ENCODE measurements at regions not wholly inside any gene's neighbourhood (a gene's known extent, or its start where the extent isn't known, plus 50 kb on each side); places are given as distances from the start of the nearest gene placed in this dataset.

GRCh38 chr5:145484158-145484557, 351.0 kb downstream of the PRELID2 start:
- H3K27ac ChIP-seq, result no peak overlapping the region
- H3K4me1 ChIP-seq (replicated peaks in 1 of 2), result no peaks in the 10 kb centered on the region
- H3K4me3 ChIP-seq, result no peak overlapping the region
- H3K36me3 ChIP-seq (replicated peaks in 1 of 2), result no peaks in the 10 kb centered on the region
- 85 to 92% (median 89%) methylated on average over 1 of the region's 1 CpG for WGBS, 4 donors
- TF ChIP-seq, protein P1, sequence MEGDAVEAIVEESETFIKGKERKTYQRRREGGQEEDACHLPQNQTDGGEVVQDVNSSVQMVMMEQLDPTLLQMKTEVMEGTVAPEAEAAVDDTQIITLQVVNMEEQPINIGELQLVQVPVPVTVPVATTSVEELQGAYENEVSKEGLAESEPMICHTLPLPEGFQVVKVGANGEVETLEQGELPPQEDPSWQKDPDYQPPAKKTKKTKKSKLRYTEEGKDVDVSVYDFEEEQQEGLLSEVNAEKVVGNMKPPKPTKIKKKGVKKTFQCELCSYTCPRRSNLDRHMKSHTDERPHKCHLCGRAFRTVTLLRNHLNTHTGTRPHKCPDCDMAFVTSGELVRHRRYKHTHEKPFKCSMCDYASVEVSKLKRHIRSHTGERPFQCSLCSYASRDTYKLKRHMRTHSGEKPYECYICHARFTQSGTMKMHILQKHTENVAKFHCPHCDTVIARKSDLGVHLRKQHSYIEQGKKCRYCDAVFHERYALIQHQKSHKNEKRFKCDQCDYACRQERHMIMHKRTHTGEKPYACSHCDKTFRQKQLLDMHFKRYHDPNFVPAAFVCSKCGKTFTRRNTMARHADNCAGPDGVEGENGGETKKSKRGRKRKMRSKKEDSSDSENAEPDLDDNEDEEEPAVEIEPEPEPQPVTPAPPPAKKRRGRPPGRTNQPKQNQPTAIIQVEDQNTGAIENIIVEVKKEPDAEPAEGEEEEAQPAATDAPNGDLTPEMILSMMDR (IDR thresholded peaks at IDR 0.05), result no peak
- no peak for TF ChIP-seq POLR2A (IDR thresholded peaks at IDR 0.05)
- intact Hi-C loops (cut with DNase I), result no loop called here
- DNase-seq, result no peak
- no peaks in the 10 kb centered on the region for H3K9me3 ChIP-seq (replicated peaks in 1 of 3)
- no peaks in the 10 kb centered on the region for H3K27me3 ChIP-seq

DNA sequence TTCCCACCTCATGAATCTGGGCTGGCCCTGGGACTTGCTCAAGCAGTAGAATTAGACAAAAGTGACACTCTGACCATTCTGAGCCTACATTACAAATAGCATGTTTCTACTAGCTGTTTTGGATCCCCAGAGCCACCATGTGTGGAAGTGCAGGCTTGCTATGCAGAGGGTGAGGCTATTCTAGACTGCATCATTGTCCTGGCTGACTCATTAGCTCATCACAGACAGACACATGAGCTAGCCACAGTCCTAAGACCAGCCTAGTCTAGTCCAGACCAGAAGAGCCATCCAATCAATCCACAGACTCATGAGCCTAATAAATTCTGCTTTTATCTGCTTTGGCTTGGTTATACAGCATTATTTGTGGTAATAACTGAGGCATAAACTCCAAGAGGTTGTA, 351.9 kb downstream of the PRELID2 start:
- Histone ChIP-seq H3K4me1 (replicated peaks in 1 of 2) (no peaks in the 10 kb centered on the region), H3K27ac (no peak overlapping the region), H3K27me3 (no peaks in the 10 kb centered on the region), H3K36me3 (replicated peaks in 1 of 2) (no peaks in the 10 kb centered on the region), H3K4me3 (no peak overlapping the region), H3K9me3 (replicated peaks in 1 of 3) (no peaks in the 10 kb centered on the region)
- TF ChIP-seq, protein P1 (IDR thresholded peaks at IDR 0.05), result no peak
- TF ChIP-seq POLR2A (IDR thresholded peaks at IDR 0.05), result no peak
- intact Hi-C loops (cut with DNase I), result no loop called here
- DNase-seq, result no peak

DNA sequence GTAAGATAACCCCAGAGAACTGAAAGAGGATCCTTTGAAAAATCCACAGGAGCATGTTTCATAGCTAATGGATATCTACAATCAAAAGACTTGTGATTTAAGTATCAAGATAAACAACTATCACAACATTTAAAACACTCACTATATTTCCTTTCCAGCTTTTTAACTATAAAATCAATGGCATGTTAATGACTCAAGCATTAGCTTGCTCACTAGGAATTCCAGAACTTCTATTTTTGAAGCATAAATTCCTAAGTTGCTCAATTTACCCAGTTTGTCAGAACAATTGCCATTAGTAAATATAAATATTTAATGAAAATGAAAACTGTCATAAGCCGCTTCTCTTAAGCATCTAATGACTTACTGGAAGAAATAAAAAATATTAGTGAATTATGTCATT, 355.3 kb downstream of the PRELID2 start:
- WGBS, 4 donors, result 91 to 100% (median 98%) methylated on average over 1 of the region's 1 CpG
- H3K4me3 ChIP-seq, result no peak overlapping the region

GRCh38 chr5:145479271-145479670, 355.9 kb downstream of the PRELID2 start:
- H3K36me3 ChIP-seq (replicated peaks in 1 of 2), result no peaks in the 10 kb centered on the region

More for the DNA sequence above, 355.3 kb downstream of the PRELID2 start:
- Histone ChIP-seq H3K4me1 (replicated peaks in 1 of 2) (no peaks in the 10 kb centered on the region), H3K27ac (no peak overlapping the region), H3K27me3 (no peaks in the 10 kb centered on the region), H3K36me3 (replicated peaks in 1 of 2) (no peaks in the 10 kb centered on the region), H3K9me3 (replicated peaks in 1 of 3) (no peaks in the 10 kb centered on the region)
- TF ChIP-seq, protein P1 (IDR thresholded peaks at IDR 0.05), result no peak
- TF ChIP-seq POLR2A (IDR thresholded peaks at IDR 0.05), result no peak
- intact Hi-C loops (cut with DNase I), result no loop called here
- no peak for DNase-seq

More at GRCh38 chr5:145479271-145479670, 355.9 kb downstream of the PRELID2 start:
- Histone ChIP-seq H3K9me3 (replicated peaks in 1 of 3) (no peaks in the 10 kb centered on the region), H3K4me3 (no peak overlapping the region), H3K4me1 (replicated peaks in 1 of 2) (no peaks in the 10 kb centered on the region), H3K27me3 (no peaks in the 10 kb centered on the region), H3K27ac (no peak overlapping the region)
- 65 to 72% (median 68%) methylated on average over 4 of the region's 4 CpGs for WGBS, 4 donors
- DNase-seq, result no peak
- intact Hi-C loops (cut with DNase I), result no loop called here
- TF ChIP-seq, protein P1 (IDR thresholded peaks at IDR 0.05), result no peak
- TF ChIP-seq POLR2A (IDR thresholded peaks at IDR 0.05), result no peak
